ENCODE measurements at regions not wholly inside any gene's neighbourhood (a gene's known extent, or its start where the extent isn't known, plus 50 kb on each side); places are given as distances from the start of the nearest gene placed in this dataset.

DNA sequence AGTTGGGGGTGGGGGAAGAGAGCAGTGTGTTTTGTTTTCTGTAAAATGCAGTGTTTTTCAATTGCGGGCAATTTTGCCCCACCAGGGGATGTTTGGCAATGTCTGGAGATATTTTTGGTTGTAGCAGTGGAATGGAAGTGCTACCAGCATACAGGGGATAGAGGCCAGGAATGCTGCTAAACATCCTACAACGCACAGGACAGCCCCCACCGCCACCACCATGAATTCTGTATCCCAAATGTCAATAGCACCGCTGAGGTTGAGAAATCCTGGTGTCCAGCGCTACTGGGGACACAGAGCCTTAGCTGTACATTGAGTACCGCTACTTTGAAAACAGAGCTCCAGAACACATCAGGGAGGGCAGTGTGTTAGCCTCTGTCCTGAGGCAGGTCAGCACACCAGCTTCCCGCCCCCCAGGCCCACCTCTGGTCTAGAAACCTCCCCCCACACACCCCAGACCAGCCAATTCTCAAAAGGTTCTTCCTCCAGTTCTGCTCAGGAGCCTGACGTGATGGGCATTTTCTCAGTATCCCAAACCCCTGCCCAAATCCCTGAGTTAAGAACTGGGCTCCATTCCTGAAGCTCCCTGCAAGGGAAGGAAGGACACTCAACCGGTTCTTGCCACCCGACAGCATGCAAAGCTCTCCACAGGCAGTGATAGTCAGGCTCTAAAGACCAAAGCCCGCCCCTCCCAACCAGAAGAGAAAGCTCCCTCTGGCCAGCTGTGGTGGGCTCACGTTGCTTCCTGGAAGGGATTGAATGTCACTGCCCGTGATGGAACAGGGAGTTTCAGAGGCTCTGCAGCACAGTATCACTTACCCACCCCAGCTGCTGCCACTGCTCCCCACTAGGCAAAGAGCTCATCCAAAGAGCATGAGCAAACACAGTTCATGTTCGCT, 321.5 kb upstream of the JARID2 start:
- no peaks in the 10 kb centered on the region for H3K27me3 ChIP-seq (ENCODE audit: insufficient read depth)
- no peak overlapping the region for H3K9ac ChIP-seq
- 53% methylated on average over 10 of the region's 14 CpGs for WGBS (ENCODE audit: low lambda C conversion rate)
- H2AFZ ChIP-seq (ENCODE audit: low read depth), result no peak overlapping the region
- POLR2A ChIA-PET, result no interaction called here
- no peaks in the 10 kb centered on the region; a peak in 1 of 4 replicates for H3K4me1 ChIP-seq (ENCODE audit: control insufficient read depth in 1 of 2, insufficient read depth in 2 of 2, low read depth in 1 of 2, low read length in 1 of 2)
- H3K9me3 ChIP-seq, result no peaks in the 10 kb centered on the region
- H3F3A ChIP-seq (replicated peaks; ENCODE audit: insufficient read depth), result no peaks in the 10 kb centered on the region
- H3K27ac ChIP-seq (ENCODE audit: low read depth in 2 of 2, low read length in 1 of 2), result no peak overlapping the region
- no peak for TF ChIP-seq SMC3 (IDR thresholded peaks at IDR 0.05; ENCODE audit: low read depth, low read length)
- TF ChIP-seq, protein P1, sequence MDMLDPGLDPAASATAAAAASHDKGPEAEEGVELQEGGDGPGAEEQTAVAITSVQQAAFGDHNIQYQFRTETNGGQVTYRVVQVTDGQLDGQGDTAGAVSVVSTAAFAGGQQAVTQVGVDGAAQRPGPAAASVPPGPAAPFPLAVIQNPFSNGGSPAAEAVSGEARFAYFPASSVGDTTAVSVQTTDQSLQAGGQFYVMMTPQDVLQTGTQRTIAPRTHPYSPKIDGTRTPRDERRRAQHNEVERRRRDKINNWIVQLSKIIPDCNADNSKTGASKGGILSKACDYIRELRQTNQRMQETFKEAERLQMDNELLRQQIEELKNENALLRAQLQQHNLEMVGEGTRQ (IDR thresholded peaks at IDR 0.05; ENCODE audit: borderline replicate concordance, low read depth, low read length), result no peak
- no peak for TF ChIP-seq MXI1 (IDR thresholded peaks at IDR 0.05; ENCODE audit: low read depth, low read length)
- TF ChIP-seq, protein P2, sequence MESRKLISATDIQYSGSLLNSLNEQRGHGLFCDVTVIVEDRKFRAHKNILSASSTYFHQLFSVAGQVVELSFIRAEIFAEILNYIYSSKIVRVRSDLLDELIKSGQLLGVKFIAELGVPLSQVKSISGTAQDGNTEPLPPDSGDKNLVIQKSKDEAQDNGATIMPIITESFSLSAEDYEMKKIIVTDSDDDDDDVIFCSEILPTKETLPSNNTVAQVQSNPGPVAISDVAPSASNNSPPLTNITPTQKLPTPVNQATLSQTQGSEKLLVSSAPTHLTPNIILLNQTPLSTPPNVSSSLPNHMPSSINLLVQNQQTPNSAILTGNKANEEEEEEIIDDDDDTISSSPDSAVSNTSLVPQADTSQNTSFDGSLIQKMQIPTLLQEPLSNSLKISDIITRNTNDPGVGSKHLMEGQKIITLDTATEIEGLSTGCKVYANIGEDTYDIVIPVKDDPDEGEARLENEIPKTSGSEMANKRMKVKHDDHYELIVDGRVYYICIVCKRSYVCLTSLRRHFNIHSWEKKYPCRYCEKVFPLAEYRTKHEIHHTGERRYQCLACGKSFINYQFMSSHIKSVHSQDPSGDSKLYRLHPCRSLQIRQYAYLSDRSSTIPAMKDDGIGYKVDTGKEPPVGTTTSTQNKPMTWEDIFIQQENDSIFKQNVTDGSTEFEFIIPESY (IDR thresholded peaks at IDR 0.05; ENCODE audit: borderline replicate concordance, low read depth), result no peak
- no peak for TF ChIP-seq TEAD4 (IDR thresholded peaks at IDR 0.05; ENCODE audit: borderline replicate concordance, insufficient read depth)
- TF ChIP-seq, protein P3, sequence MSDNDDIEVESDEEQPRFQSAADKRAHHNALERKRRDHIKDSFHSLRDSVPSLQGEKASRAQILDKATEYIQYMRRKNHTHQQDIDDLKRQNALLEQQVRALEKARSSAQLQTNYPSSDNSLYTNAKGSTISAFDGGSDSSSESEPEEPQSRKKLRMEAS (IDR thresholded peaks at IDR 0.05; ENCODE audit: low read depth), result no peak
- TF ChIP-seq RCOR1 (IDR thresholded peaks at IDR 0.05; ENCODE audit: low read length), result no peak
- TF ChIP-seq FOSL2 (IDR thresholded peaks at IDR 0.05; ENCODE audit: borderline replicate concordance, low read depth), result no peak
- TF ChIP-seq EZH2phosphoT487 (IDR thresholded peaks at IDR 0.05; ENCODE audit: borderline replicate concordance, low read depth), result no peak
- TF ChIP-seq EP300 (IDR thresholded peaks at IDR 0.05; ENCODE audit: borderline replicate concordance in 1 of 2, low read depth in 1 of 2, low read length in 1 of 2), result no peak
- TF ChIP-seq ELF1 (IDR thresholded peaks at IDR 0.05), result no peak
- no peak for TF ChIP-seq GATA2 (CRISPR knock-in tag; IDR thresholded peaks at IDR 0.05)
- no peak for TF ChIP-seq GABPA (IDR thresholded peaks at IDR 0.05; ENCODE audit: low read depth)
- no peak for TF ChIP-seq RAD21 (IDR thresholded peaks at IDR 0.05; ENCODE audit: low read length)
- TF ChIP-seq POLR2AphosphoS5 (IDR thresholded peaks at IDR 0.05; ENCODE audit: low read depth, low read length), result no peak
- TF ChIP-seq MEF2A (IDR thresholded peaks at IDR 0.05; ENCODE audit: borderline replicate concordance, low read depth), result no peak
- no peak for TF ChIP-seq FOXJ3 (CRISPR knock-in tag; IDR thresholded peaks at IDR 0.05)
- no peak for TF ChIP-seq FOXM1 (IDR thresholded peaks at IDR 0.05; ENCODE audit: low read depth)
- no peaks in the 10 kb centered on the region for H3K79me2 ChIP-seq (ENCODE audit: insufficient read depth)
- no peak for DNase-seq
- H3K4me2 ChIP-seq, result no peak overlapping the region
- CTCF ChIA-PET, result interaction anchor here (1.1 kb wide), 1 partner anchor 795 kb away, joined by 4 read pairs; no protein-coding TSS in a partner anchor
- no peaks in the 10 kb centered on the region for H3K36me3 ChIP-seq (replicated peaks in 1 of 2; ENCODE audit: control insufficient read depth in 1 of 2, insufficient read depth in 2 of 2, low read length in 1 of 2)
- H4K20me1 ChIP-seq (ENCODE audit: insufficient read depth), result no peaks in the 10 kb centered on the region
- no peaks in the 10 kb centered on the region for H3K9me2 ChIP-seq
- no peak overlapping the region for H3K4me3 ChIP-seq (ENCODE audit: low read depth in 2 of 2, low read length in 1 of 2)

Measured in SK-N-SH (cell line).